ENCODE measurements at regions not wholly inside any gene's neighbourhood (a gene's known extent, or its start where the extent isn't known, plus 50 kb on each side); places are given as distances from the start of the nearest gene placed in this dataset.

- no peak for ATAC-seq
- intact Hi-C loops (cut with micrococcal nuclease), result no loop called here
- peaks cover 0 to under 1% of the 10 kb centered on the region in 2 donors for H3K9me3 Mint-ChIP-seq
These were observed 151.9 kb upstream of the CYRIA start for GRCh38 chr2:16817305-16818202.

GRCh38 chr2:16816522-16816921, 150.9 kb upstream of the CYRIA start:
- Histone ChIP-seq H3K4me3 (ENCODE audit: low read length) (no peak overlapping the region), H3K36me3 (ENCODE audit: control insufficient read depth, insufficient read depth, low read length) (no peaks in the 10 kb centered on the region), H3K27me3 (ENCODE audit: control insufficient read depth, insufficient read depth, low read length) (no peaks in the 10 kb centered on the region), H3K9me3 (ENCODE audit: control insufficient read depth, insufficient read depth, low read length) (no peaks in the 10 kb centered on the region), H3K27ac (ENCODE audit: low read length) (no peak overlapping the region), H3K4me1 (ENCODE audit: control insufficient read depth, insufficient read depth, low read length) (no peaks in the 10 kb centered on the region)
- ATAC-seq, result no peak
- TF ChIP-seq CTCF (IDR thresholded peaks at IDR 0.05), result no peak
- no peak overlapping the region for H3K4me3 Mint-ChIP-seq
- intact Hi-C loops (cut with micrococcal nuclease), result no loop called here
- DNase-seq, result no peak
- no peaks in the 10 kb centered on the region for H3K4me1 Mint-ChIP-seq
- WGBS (ENCODE audit: insufficient coverage), result 96% methylated on average over 3 of the region's 4 CpGs
- H3K27ac Mint-ChIP-seq, result no peak overlapping the region
- H3K27me3 Mint-ChIP-seq (ENCODE audit: low read depth in 2 of 2), result peaks cover 2 to 12% of the 10 kb centered on the region in 2 donors
- H3K36me3 Mint-ChIP-seq, result no peaks in the 10 kb centered on the region
- no peaks in the 10 kb centered on the region for H3K9me3 Mint-ChIP-seq

More at GRCh38 chr2:16817305-16818202, 151.9 kb upstream of the CYRIA start:
- no peaks in the 10 kb centered on the region for H3K36me3 Mint-ChIP-seq
- Histone ChIP-seq H3K27ac (ENCODE audit: low read length) (no peak overlapping the region), H3K4me1 (ENCODE audit: control insufficient read depth, insufficient read depth, low read length) (no peaks in the 10 kb centered on the region), H3K9me3 (ENCODE audit: control insufficient read depth, insufficient read depth, low read length) (no peaks in the 10 kb centered on the region), H3K27me3 (ENCODE audit: control insufficient read depth, insufficient read depth, low read length) (no peaks in the 10 kb centered on the region), H3K36me3 (ENCODE audit: control insufficient read depth, insufficient read depth, low read length) (no peaks in the 10 kb centered on the region), H3K4me3 (ENCODE audit: low read length) (no peak overlapping the region)
- no peak overlapping the region for H3K27ac Mint-ChIP-seq
- DNase-seq, result no peak
- peaks cover 2 to 12% of the 10 kb centered on the region in 2 donors for H3K27me3 Mint-ChIP-seq (ENCODE audit: low read depth in 2 of 2)
- H3K4me1 Mint-ChIP-seq, result no peaks in the 10 kb centered on the region
- TF ChIP-seq CTCF (IDR thresholded peaks at IDR 0.05), result no peak
- WGBS (ENCODE audit: insufficient coverage), result 100% methylated on average over 1 of the region's 3 CpGs
- H3K4me3 Mint-ChIP-seq, result no peak overlapping the region

GRCh38 chr2:16816016-16816415, 150.4 kb upstream of the CYRIA start:
- Histone ChIP-seq H3K4me1 (ENCODE audit: control insufficient read depth, insufficient read depth, low read length) (no peaks in the 10 kb centered on the region), H3K4me3 (ENCODE audit: low read length) (no peak overlapping the region), H3K9me3 (ENCODE audit: control insufficient read depth, insufficient read depth, low read length) (no peaks in the 10 kb centered on the region), H3K27ac (ENCODE audit: low read length) (no peak overlapping the region), H3K36me3 (ENCODE audit: control insufficient read depth, insufficient read depth, low read length) (no peaks in the 10 kb centered on the region), H3K27me3 (ENCODE audit: control insufficient read depth, insufficient read depth, low read length) (no peaks in the 10 kb centered on the region)
- peaks cover 2 to 12% of the 10 kb centered on the region in 2 donors for H3K27me3 Mint-ChIP-seq (ENCODE audit: low read depth in 2 of 2)
- no peak for ATAC-seq
- TF ChIP-seq CTCF (IDR thresholded peaks at IDR 0.05), result no peak
- intact Hi-C loops (cut with micrococcal nuclease), result no loop called here
- H3K4me3 Mint-ChIP-seq, result no peak overlapping the region
- no peaks in the 10 kb centered on the region for H3K4me1 Mint-ChIP-seq
- no peaks in the 10 kb centered on the region for H3K36me3 Mint-ChIP-seq
- H3K9me3 Mint-ChIP-seq, result no peaks in the 10 kb centered on the region
- no peak for DNase-seq
- H3K27ac Mint-ChIP-seq, result no peak overlapping the region
- 3% methylated on average over 1 of the region's 1 CpG for WGBS (ENCODE audit: insufficient coverage)
